WTC11 (cell line): ENCODE measurements at regions not wholly inside any gene's neighbourhood (a gene's known extent, or its start where the extent isn't known, plus 50 kb on each side); places are given as distances from the start of the nearest gene placed in this dataset.

ENCODE experiments used
- CREB1 ChIP-seq: sonication (generic); formaldehyde crosslinking; IDR thresholded peaks from 2 replicates; pipeline ENCODE4 v1.8.0; 2023; ENCODE audit warnings: mild to moderate bottlenecking, missing genetic modification reagents
- IRF2 ChIP-seq: sonication (generic); formaldehyde crosslinking; IDR thresholded peaks from 2 replicates; pipeline ENCODE4 v1.8.0; 2022; ENCODE audit warnings: low read depth, missing genetic modification reagents, borderline replicate concordance
- NFYB ChIP-seq: sonication (generic); formaldehyde crosslinking; conservative IDR thresholded peaks from 2 replicates; pipeline ENCODE4 v1.8.0; 2022; ENCODE audit warnings: low read depth, missing genetic modification reagents
- NR3C1 ChIP-seq: sonication (generic); formaldehyde crosslinking; conservative IDR thresholded peaks from 2 replicates; pipeline ENCODE4 v1.8.1; 2023; ENCODE audit warnings: low read depth, mild to moderate bottlenecking, missing genetic modification reagents
- SP1 ChIP-seq: sonication (generic); formaldehyde crosslinking; conservative IDR thresholded peaks from 2 replicates; pipeline ENCODE4 v1.8.1; 2022; ENCODE audit warnings: missing genetic modification reagents
- TCF7 ChIP-seq: sonication (generic); formaldehyde crosslinking; IDR thresholded peaks from 2 replicates; pipeline ENCODE4 v1.8.0; 2022; ENCODE audit warnings: mild to moderate bottlenecking, low read depth, missing genetic modification reagents, moderate library complexity
- ZBTB21 ChIP-seq: sonication (generic); formaldehyde crosslinking; IDR thresholded peaks from 2 replicates; pipeline ENCODE4 v1.8.1; 2023; ENCODE audit warnings: mild to moderate bottlenecking, missing genetic modification reagents, borderline replicate concordance
- ZNF423 ChIP-seq: fragments of 250-450 bp; sonication (Bioruptor Pico); IDR thresholded peaks from 2 replicates; pipeline ENCODE4 v2.1.2; 2022; ENCODE audit warnings: mild to moderate bottlenecking, moderate library complexity
- TF ChIP-seq, protein P1 (sequence below): fragments of 200-600 bp; IDR thresholded peaks from 2 replicates; pipeline ENCODE4 v1.8.0; 2022; ENCODE audit warnings: antibody characterized with exemption
- TF ChIP-seq, protein P2 (sequence below): fragments of 250-450 bp; sonication (Bioruptor Pico); IDR thresholded peaks from 2 replicates; pipeline ENCODE4 v1.8.0; 2021; ENCODE audit warnings: mild to moderate bottlenecking
- TF ChIP-seq, protein P3 (sequence below): sonication (generic); formaldehyde crosslinking; IDR thresholded peaks from 2 replicates; pipeline ENCODE4 v1.8.0; 2023; ENCODE audit warnings: missing genetic modification reagents, mild to moderate bottlenecking, borderline replicate concordance
- TF ChIP-seq, protein P4 (sequence below): sonication (generic); formaldehyde crosslinking; conservative IDR thresholded peaks from 2 replicates; pipeline ENCODE4 v1.8.1; 2022; ENCODE audit warnings: mild to moderate bottlenecking, missing genetic modification reagents
- TF ChIP-seq, protein P5 (sequence below): fragments of 250-450 bp; sonication (Bioruptor Pico); IDR thresholded peaks from 2 replicates; pipeline ENCODE4 v2.1.2; 2022; ENCODE audit warnings: mild to moderate bottlenecking, moderate library complexity
- TF ChIP-seq, protein P6 (sequence below): sonication (generic); formaldehyde crosslinking; IDR thresholded peaks from 2 replicates; pipeline ENCODE4 v1.8.0; 2022; ENCODE audit warnings: mild to moderate bottlenecking, missing genetic modification reagents

DNA sequence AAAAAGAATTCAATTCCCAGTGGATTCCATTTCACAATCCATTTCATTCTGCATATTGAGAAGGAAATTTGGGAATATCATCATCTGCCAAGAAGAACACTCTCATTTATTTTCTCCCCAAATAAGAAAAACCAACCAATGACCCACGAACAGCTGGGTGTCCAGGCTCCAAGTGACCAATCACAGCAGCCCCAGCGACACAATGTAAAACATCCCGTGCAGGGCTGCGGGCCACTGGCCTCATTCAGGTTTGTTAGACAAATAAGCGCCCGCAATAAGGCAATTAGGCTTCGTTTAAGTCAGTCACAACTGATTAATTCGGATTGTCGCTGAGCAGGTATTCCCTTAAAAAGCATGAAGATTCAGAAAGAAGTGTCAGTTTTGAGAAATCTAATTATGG, 378.6 kb downstream of the EIPR1 start:
- TF ChIP-seq CREB1 (no peak), SP1 (CRISPR knock-in tag) (no peak), ZNF423 (CRISPR knock-in tag) (no peak), NR3C1 (no peak), IRF2 (no peak), TCF7 (no peak), ZBTB21 (CRISPR knock-in tag) (no peak), NFYB (CRISPR knock-in tag) (no peak)
- TF ChIP-seq, protein P1, sequence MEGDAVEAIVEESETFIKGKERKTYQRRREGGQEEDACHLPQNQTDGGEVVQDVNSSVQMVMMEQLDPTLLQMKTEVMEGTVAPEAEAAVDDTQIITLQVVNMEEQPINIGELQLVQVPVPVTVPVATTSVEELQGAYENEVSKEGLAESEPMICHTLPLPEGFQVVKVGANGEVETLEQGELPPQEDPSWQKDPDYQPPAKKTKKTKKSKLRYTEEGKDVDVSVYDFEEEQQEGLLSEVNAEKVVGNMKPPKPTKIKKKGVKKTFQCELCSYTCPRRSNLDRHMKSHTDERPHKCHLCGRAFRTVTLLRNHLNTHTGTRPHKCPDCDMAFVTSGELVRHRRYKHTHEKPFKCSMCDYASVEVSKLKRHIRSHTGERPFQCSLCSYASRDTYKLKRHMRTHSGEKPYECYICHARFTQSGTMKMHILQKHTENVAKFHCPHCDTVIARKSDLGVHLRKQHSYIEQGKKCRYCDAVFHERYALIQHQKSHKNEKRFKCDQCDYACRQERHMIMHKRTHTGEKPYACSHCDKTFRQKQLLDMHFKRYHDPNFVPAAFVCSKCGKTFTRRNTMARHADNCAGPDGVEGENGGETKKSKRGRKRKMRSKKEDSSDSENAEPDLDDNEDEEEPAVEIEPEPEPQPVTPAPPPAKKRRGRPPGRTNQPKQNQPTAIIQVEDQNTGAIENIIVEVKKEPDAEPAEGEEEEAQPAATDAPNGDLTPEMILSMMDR, result no peak
- TF ChIP-seq, protein P2, sequence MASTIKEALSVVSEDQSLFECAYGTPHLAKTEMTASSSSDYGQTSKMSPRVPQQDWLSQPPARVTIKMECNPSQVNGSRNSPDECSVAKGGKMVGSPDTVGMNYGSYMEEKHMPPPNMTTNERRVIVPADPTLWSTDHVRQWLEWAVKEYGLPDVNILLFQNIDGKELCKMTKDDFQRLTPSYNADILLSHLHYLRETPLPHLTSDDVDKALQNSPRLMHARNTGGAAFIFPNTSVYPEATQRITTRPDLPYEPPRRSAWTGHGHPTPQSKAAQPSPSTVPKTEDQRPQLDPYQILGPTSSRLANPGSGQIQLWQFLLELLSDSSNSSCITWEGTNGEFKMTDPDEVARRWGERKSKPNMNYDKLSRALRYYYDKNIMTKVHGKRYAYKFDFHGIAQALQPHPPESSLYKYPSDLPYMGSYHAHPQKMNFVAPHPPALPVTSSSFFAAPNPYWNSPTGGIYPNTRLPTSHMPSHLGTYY (CRISPR knock-in tag), result no peak
- TF ChIP-seq, protein P3, sequence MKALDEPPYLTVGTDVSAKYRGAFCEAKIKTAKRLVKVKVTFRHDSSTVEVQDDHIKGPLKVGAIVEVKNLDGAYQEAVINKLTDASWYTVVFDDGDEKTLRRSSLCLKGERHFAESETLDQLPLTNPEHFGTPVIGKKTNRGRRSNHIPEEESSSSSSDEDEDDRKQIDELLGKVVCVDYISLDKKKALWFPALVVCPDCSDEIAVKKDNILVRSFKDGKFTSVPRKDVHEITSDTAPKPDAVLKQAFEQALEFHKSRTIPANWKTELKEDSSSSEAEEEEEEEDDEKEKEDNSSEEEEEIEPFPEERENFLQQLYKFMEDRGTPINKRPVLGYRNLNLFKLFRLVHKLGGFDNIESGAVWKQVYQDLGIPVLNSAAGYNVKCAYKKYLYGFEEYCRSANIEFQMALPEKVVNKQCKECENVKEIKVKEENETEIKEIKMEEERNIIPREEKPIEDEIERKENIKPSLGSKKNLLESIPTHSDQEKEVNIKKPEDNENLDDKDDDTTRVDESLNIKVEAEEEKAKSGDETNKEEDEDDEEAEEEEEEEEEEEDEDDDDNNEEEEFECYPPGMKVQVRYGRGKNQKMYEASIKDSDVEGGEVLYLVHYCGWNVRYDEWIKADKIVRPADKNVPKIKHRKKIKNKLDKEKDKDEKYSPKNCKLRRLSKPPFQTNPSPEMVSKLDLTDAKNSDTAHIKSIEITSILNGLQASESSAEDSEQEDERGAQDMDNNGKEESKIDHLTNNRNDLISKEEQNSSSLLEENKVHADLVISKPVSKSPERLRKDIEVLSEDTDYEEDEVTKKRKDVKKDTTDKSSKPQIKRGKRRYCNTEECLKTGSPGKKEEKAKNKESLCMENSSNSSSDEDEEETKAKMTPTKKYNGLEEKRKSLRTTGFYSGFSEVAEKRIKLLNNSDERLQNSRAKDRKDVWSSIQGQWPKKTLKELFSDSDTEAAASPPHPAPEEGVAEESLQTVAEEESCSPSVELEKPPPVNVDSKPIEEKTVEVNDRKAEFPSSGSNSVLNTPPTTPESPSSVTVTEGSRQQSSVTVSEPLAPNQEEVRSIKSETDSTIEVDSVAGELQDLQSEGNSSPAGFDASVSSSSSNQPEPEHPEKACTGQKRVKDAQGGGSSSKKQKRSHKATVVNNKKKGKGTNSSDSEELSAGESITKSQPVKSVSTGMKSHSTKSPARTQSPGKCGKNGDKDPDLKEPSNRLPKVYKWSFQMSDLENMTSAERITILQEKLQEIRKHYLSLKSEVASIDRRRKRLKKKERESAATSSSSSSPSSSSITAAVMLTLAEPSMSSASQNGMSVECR (CRISPR knock-in tag), result no peak
- TF ChIP-seq, protein P4, sequence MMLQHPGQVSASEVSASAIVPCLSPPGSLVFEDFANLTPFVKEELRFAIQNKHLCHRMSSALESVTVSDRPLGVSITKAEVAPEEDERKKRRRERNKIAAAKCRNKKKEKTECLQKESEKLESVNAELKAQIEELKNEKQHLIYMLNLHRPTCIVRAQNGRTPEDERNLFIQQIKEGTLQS (CRISPR knock-in tag), result no peak
- TF ChIP-seq, protein P5, sequence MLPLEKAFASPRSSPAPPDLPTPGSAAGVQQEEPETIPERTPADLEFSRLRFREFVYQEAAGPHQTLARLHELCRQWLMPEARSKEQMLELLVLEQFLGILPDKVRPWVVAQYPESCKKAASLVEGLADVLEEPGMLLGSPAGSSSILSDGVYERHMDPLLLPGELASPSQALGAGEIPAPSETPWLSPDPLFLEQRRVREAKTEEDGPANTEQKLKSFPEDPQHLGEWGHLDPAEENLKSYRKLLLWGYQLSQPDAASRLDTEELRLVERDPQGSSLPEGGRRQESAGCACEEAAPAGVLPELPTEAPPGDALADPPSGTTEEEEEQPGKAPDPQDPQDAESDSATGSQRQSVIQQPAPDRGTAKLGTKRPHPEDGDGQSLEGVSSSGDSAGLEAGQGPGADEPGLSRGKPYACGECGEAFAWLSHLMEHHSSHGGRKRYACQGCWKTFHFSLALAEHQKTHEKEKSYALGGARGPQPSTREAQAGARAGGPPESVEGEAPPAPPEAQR (CRISPR knock-in tag), result no peak
- TF ChIP-seq, protein P6, sequence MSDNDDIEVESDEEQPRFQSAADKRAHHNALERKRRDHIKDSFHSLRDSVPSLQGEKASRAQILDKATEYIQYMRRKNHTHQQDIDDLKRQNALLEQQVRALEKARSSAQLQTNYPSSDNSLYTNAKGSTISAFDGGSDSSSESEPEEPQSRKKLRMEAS (CRISPR knock-in tag), result no peak
